ENCODE measurements at regions not wholly inside any gene's neighbourhood (a gene's known extent, or its start where the extent isn't known, plus 50 kb on each side); places are given as distances from the start of the nearest gene placed in this dataset.

DNA sequence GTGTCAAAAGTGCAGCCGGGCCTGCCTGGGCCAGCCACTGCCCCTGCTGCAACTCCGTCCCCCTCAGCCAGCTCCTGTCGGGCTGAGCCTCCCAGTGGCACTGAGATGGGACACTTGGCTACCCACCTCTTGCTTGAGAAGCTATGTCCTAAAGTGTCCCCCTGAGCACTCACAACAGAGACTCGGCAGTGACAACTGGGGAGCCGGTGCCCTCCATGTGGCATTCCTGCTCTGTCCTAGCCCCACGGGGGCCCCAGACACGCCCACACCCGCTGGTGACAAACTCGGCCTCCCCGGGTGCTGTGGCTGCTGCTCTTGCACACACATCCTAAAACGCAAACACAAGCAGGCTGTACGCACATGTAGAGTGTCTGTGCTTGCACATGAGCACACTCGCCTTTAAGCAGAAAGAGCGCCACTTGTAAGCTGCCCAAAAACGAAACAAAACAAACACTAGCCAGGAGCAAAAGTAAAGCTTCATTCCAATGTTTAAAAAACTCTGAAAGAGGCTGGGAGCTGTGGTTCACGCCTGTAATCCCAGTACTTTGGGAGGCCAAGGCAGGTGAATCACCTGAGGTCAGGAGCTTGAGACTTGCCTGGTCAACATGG is 253.9 kb downstream of the RBFOX3 start:
- Histone ChIP-seq H3K36me3 (no peaks in the 10 kb centered on the region), H3K27ac (no peak overlapping the region), H3K4me3 (no peak overlapping the region), H3K9me3 (no peaks in the 10 kb centered on the region), H3K4me1 (no peaks in the 10 kb centered on the region), H3K27me3 (no peaks in the 10 kb centered on the region)
- TF ChIP-seq POLR2A (IDR thresholded peaks at IDR 0.05) = no peak
- TF ChIP-seq, protein P1, sequence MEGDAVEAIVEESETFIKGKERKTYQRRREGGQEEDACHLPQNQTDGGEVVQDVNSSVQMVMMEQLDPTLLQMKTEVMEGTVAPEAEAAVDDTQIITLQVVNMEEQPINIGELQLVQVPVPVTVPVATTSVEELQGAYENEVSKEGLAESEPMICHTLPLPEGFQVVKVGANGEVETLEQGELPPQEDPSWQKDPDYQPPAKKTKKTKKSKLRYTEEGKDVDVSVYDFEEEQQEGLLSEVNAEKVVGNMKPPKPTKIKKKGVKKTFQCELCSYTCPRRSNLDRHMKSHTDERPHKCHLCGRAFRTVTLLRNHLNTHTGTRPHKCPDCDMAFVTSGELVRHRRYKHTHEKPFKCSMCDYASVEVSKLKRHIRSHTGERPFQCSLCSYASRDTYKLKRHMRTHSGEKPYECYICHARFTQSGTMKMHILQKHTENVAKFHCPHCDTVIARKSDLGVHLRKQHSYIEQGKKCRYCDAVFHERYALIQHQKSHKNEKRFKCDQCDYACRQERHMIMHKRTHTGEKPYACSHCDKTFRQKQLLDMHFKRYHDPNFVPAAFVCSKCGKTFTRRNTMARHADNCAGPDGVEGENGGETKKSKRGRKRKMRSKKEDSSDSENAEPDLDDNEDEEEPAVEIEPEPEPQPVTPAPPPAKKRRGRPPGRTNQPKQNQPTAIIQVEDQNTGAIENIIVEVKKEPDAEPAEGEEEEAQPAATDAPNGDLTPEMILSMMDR (IDR thresholded peaks at IDR 0.05) = no peak
- WGBS (ENCODE audit: insufficient coverage, low coverage, low lambda C conversion rate, missing lambda C conversion rate) = 55% methylated on average over 10 of the region's 16 CpGs
- intact Hi-C loops (cut with DNase I) = no loop called here
- no peak for DNase-seq
- ATAC-seq = no peak

DNA sequence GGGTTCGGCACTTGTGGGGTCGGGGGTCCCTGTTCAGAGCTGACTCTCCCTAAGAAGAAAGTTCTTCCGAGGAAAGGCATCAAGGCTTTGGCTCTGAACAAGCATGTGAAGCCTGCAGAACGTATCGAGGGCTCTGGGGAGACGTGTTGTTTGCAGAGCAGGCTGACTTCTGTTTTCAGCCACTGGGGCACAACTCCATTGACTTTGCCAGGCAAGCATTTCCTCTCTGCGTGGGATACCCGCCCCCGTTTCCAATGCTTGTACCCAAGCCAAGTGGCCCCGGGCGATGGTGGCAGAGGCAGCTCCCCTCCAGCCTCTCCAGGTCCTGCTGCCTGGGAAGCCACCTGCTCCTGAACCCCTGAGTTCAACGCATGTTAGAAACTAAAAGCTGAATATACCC is 255.7 kb downstream of the RBFOX3 start:
- H3K4me1 ChIP-seq = no peaks in the 10 kb centered on the region
- H3K4me3 ChIP-seq = no peak overlapping the region
- no peak overlapping the region for H3K27ac ChIP-seq
- ATAC-seq = no peak
- H3K9me3 ChIP-seq = no peaks in the 10 kb centered on the region
- H3K27me3 ChIP-seq = no peaks in the 10 kb centered on the region
- intact Hi-C loops (cut with DNase I) = no loop called here
- no peaks in the 10 kb centered on the region for H3K36me3 ChIP-seq
- no peak for DNase-seq
- 41% methylated on average over 8 of the region's 12 CpGs for WGBS (ENCODE audit: insufficient coverage, low coverage, low lambda C conversion rate, missing lambda C conversion rate)
- no peak for TF ChIP-seq POLR2A (IDR thresholded peaks at IDR 0.05)
- TF ChIP-seq, protein P1 (IDR thresholded peaks at IDR 0.05) = no peak

DNA sequence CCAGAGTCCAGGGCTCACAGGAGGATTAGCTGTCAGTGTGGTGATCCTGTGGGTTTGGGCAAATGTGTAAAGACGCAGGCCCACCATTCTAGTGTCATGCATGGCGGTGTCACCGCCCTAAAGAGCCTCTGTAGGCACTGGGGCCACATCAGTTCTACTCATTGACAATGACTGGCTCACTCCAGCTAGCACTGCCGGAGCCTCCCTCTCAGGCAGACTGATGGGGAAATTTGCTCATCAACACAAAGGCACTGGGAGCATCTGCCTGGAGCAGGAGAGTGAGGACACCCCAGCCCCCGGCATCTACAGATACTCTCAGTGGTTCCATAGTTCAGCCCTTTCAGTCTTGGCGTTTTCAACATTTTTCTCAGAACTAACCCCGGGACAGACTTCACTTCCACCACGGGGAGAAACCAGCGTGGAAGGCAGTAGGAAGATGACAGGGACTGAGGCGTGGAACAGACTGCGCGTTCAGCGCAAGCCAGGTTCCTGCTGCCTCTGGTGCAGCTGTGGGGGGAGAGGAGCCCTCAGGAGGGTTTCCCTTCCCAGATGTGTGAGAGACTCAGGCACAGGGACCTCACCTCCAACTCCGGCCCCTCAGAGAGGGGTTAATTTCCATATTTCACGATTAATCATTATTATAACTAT is 256.6 kb downstream of the RBFOX3 start:
- no peak overlapping the region for H3K4me3 ChIP-seq
- no peaks in the 10 kb centered on the region for H3K36me3 ChIP-seq
- intact Hi-C loops (cut with DNase I) = no loop called here
- H3K4me1 ChIP-seq = no peaks in the 10 kb centered on the region
- ATAC-seq (no peak), DNase-seq (no peak)
- no peaks in the 10 kb centered on the region for H3K27me3 ChIP-seq
- TF ChIP-seq, protein P1 (IDR thresholded peaks at IDR 0.05) = no peak
- TF ChIP-seq POLR2A (IDR thresholded peaks at IDR 0.05) = no peak
- 64% methylated on average over 6 of the region's 15 CpGs for WGBS (ENCODE audit: insufficient coverage, low coverage, low lambda C conversion rate, missing lambda C conversion rate)
- no peak overlapping the region for H3K27ac ChIP-seq
- H3K9me3 ChIP-seq = no peaks in the 10 kb centered on the region

DNA sequence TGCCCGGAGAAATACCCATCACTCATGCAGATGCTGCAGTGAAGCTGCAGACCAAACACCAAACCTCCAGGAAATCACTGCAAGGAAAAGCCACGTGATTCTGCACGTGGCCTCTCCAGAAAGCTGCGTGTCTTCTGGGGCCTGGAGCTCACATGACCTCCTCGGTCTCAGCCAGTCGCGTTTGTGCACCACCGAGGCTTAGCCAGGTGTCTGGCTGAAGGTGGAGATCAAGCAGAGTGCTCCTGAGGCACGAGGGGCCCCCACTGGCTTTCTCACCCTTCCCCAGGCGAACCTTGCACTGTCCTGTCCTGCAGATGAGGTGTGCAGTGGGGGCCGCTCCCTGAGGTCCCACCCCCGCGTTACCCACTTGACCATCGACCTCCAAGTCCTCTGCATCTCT is 257.3 kb downstream of the RBFOX3 start:
- no peaks in the 10 kb centered on the region for H3K9me3 ChIP-seq
- no peak overlapping the region for H3K4me3 ChIP-seq
- no peaks in the 10 kb centered on the region for H3K4me1 ChIP-seq
- H3K27ac ChIP-seq = no peak overlapping the region
- DNase-seq (no peak), ATAC-seq (no peak)
- intact Hi-C loops (cut with DNase I) = no loop called here
- 32% methylated on average over 6 of the region's 14 CpGs for WGBS (ENCODE audit: insufficient coverage, low coverage, low lambda C conversion rate, missing lambda C conversion rate)
- H3K36me3 ChIP-seq = no peaks in the 10 kb centered on the region
- TF ChIP-seq, protein P1 (IDR thresholded peaks at IDR 0.05) = no peak
- no peak for TF ChIP-seq POLR2A (IDR thresholded peaks at IDR 0.05)
- no peaks in the 10 kb centered on the region for H3K27me3 ChIP-seq
